Rectal smooth muscle tissue (tissue), 1 donor: ENCODE measurements at regions not wholly inside any gene's neighbourhood (a gene's known extent, or its start where the extent isn't known, plus 50 kb on each side); places are given as distances from the start of the nearest gene placed in this dataset.

ENCODE experiments used
- H3K27ac ChIP-seq: one replicate; pipeline ENCODE4 v1.7.0; 2013; ENCODE audit warnings: low read depth, low read length, inconsistent platforms
- H3K27me3 ChIP-seq: one replicate; pipeline ENCODE4 v1.7.0; 2013; ENCODE audit warnings: low read length; ENCODE audit not compliant: control insufficient read depth, insufficient read depth
- H3K36me3 ChIP-seq: one replicate; pipeline ENCODE4 v1.7.0; 2013; ENCODE audit warnings: low read length; ENCODE audit not compliant: control insufficient read depth, insufficient read depth
- H3K4me1 ChIP-seq: one replicate; pipeline ENCODE4 v1.7.0; 2013; ENCODE audit warnings: low read length; ENCODE audit not compliant: control insufficient read depth, insufficient read depth
- H3K4me3 ChIP-seq: one replicate; pipeline ENCODE4 v1.7.0; 2013; ENCODE audit warnings: low read length
- H3K9ac ChIP-seq: one replicate; pipeline ENCODE4 v1.7.0; 2013; ENCODE audit warnings: low read length

- Histone ChIP-seq H3K4me1 (no peaks in the 10 kb centered on the region), H3K4me3 (no peak overlapping the region), H3K27ac (no peak overlapping the region), H3K27me3 (no peaks in the 10 kb centered on the region), H3K9ac (no peak overlapping the region), H3K36me3 (no peaks in the 10 kb centered on the region)
Observed at GRCh38 chr10:59479426-59479825, 117.1 kb upstream of the FAM13C start.

- Histone ChIP-seq H3K27ac (no peak overlapping the region), H3K27me3 (no peaks in the 10 kb centered on the region), H3K36me3 (no peaks in the 10 kb centered on the region), H3K4me3 (no peak overlapping the region), H3K4me1 (no peaks in the 10 kb centered on the region), H3K9ac (no peak overlapping the region)
Observed at GRCh38 chr10:59470570-59470969, 108.2 kb upstream of the FAM13C start.

GRCh38 chr10:59465088-59465487, 102.7 kb upstream of the FAM13C start:
- Histone ChIP-seq H3K9ac (no peak overlapping the region), H3K4me1 (no peaks in the 10 kb centered on the region), H3K27me3 (no peaks in the 10 kb centered on the region), H3K4me3 (no peak overlapping the region), H3K27ac (no peak overlapping the region), H3K36me3 (no peaks in the 10 kb centered on the region)

- H3K9ac ChIP-seq: no peak overlapping the region
- H3K36me3 ChIP-seq: no peaks in the 10 kb centered on the region
- H3K4me3 ChIP-seq: no peak overlapping the region
- no peaks in the 10 kb centered on the region for H3K27me3 ChIP-seq
- no peaks in the 10 kb centered on the region for H3K4me1 ChIP-seq
- no peak overlapping the region for H3K27ac ChIP-seq
Observed at GRCh38 chr10:59464483-59464882, 102.1 kb upstream of the FAM13C start.

- no peak overlapping the region for H3K4me3 ChIP-seq
- H3K27me3 ChIP-seq: no peaks in the 10 kb centered on the region
- H3K36me3 ChIP-seq: no peaks in the 10 kb centered on the region
- H3K27ac ChIP-seq: no peak overlapping the region
- no peaks in the 10 kb centered on the region for H3K4me1 ChIP-seq
- H3K9ac ChIP-seq: no peak overlapping the region
Observed at GRCh38 chr10:59463909-59464308, 101.6 kb upstream of the FAM13C start.

- Histone ChIP-seq H3K36me3 (no peaks in the 10 kb centered on the region), H3K27ac (no peak overlapping the region), H3K4me3 (no peak overlapping the region), H3K4me1 (no peaks in the 10 kb centered on the region), H3K9ac (no peak overlapping the region), H3K27me3 (no peaks in the 10 kb centered on the region)
Observed at GRCh38 chr10:59460601-59461000, 98.3 kb upstream of the FAM13C start.

GRCh38 chr10:59456199-59456598, 93.8 kb upstream of the FAM13C start:
- Histone ChIP-seq H3K4me1 (no peaks in the 10 kb centered on the region), H3K36me3 (no peaks in the 10 kb centered on the region), H3K4me3 (no peak overlapping the region), H3K9ac (no peak overlapping the region), H3K27me3 (no peaks in the 10 kb centered on the region), H3K27ac (no peak overlapping the region)

- Histone ChIP-seq H3K27ac (no peak overlapping the region), H3K4me3 (no peak overlapping the region), H3K36me3 (no peaks in the 10 kb centered on the region), H3K4me1 (no peaks in the 10 kb centered on the region), H3K9ac (no peak overlapping the region), H3K27me3 (no peaks in the 10 kb centered on the region)
Observed at GRCh38 chr10:59454171-59454919, 92.0 kb upstream of the FAM13C start.

- no peaks in the 10 kb centered on the region for H3K36me3 ChIP-seq
- no peak overlapping the region for H3K9ac ChIP-seq
- H3K4me3 ChIP-seq: no peak overlapping the region
- no peaks in the 10 kb centered on the region for H3K27me3 ChIP-seq
- H3K4me1 ChIP-seq: no peaks in the 10 kb centered on the region
- H3K27ac ChIP-seq: no peak overlapping the region
Observed at GRCh38 chr10:59448616-59449015, 86.3 kb upstream of the FAM13C start.

- no peak overlapping the region for H3K9ac ChIP-seq
- H3K27ac ChIP-seq: no peak overlapping the region
- H3K36me3 ChIP-seq: no peaks in the 10 kb centered on the region
Observed at GRCh38 chr10:59435707-59436106, 73.4 kb upstream of the FAM13C start.

GRCh38 chr10:59434463-59435321, 72.3 kb upstream of the FAM13C start:
- no peaks in the 10 kb centered on the region for H3K36me3 ChIP-seq
- no peaks in the 10 kb centered on the region for H3K27me3 ChIP-seq
- no peak overlapping the region for H3K4me3 ChIP-seq
- no peaks in the 10 kb centered on the region for H3K4me1 ChIP-seq
- no peak overlapping the region for H3K27ac ChIP-seq
- H3K9ac ChIP-seq: no peak overlapping the region

More at GRCh38 chr10:59435707-59436106, 73.4 kb upstream of the FAM13C start:
- Histone ChIP-seq H3K27me3 (no peaks in the 10 kb centered on the region), H3K4me1 (no peaks in the 10 kb centered on the region), H3K4me3 (no peak overlapping the region)

- no peaks in the 10 kb centered on the region for H3K36me3 ChIP-seq
- no peak overlapping the region for H3K27ac ChIP-seq
- H3K27me3 ChIP-seq: no peaks in the 10 kb centered on the region
Observed at GRCh38 chr10:59433720-59434428, 71.5 kb upstream of the FAM13C start.

More at GRCh38 chr10:59433720-59434428, 71.5 kb upstream of the FAM13C start:
- no peak overlapping the region for H3K9ac ChIP-seq
- H3K4me3 ChIP-seq: no peak overlapping the region
- no peaks in the 10 kb centered on the region for H3K4me1 ChIP-seq
